H7 (cell line): ENCODE measurements at regions not wholly inside any gene's neighbourhood (a gene's known extent, or its start where the extent isn't known, plus 50 kb on each side); places are given as distances from the start of the nearest gene placed in this dataset.
"Not testable (repeated sequence)": the region's sequence is repeated elsewhere in the genome, so short reads cannot be mapped to it uniquely, and the experiment has no call there.

ENCODE experiments used
- DNase-seq: peaks from one replicate; pipeline ENCODE4 v3.0.0; 2012
- H3K27me3 ChIP-seq: 2 replicates; pipeline ENCODE4 v1.6.0; 2011; ENCODE audit warnings: mild to moderate bottlenecking, low read length; ENCODE audit not compliant: control insufficient read depth, insufficient read depth
- H3K36me3 ChIP-seq: replicated peaks from 2 replicates; pipeline ENCODE4 v1.5.1; 2011; ENCODE audit warnings: low read length; ENCODE audit not compliant: control insufficient read depth, insufficient read depth
- H3K4me3 ChIP-seq: 2 replicates; pipeline ENCODE4 v1.5.1; 2011; ENCODE audit warnings: low read depth, mild to moderate bottlenecking, control low read depth, low read length, moderate library complexity; ENCODE audit not compliant: insufficient read depth

DNA sequence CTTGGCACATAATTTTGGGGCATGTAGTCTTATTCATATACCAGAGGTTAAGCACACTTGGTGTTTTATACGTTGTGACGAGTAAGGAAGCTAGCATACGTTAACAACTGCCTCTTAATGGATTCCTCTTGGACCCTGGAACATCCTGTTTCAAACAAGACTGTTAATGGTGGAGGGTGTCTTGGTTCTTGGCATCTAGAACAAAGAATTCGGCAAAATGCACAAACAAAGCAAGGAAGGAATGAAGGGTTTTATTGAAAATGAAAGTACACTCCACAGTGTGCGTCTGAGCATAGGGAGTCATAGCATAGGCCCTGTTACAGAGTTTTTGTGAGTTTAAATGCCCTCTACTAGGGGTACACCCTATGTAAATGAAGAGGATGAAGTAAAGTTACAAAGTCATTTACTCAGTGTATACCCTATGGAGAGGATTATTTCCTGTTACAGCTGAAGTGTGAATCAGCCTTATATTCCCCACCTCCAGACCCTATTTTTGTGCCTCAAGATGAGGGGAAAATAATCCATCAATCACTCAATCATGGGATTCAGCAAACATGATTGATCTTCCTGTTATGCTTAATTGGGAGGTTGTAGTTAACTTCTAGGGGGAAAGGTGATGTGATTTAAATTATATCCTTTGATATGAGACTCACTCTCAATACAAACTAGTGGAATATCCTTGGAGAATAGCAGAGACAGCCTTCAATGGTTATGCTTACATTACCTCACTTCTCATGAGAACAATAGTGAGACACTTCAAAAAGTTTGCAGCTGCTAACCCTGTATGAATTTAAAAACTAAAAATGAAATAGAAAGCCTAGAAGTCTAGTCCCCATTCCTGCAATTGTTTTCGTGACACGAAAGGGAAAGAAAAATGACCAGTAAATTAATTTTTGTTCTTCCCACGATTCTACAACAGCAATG is 84.9 kb upstream of the MYO10 start:
- no peak for DNase-seq
- H3K36me3 ChIP-seq = no peaks in the 10 kb centered on the region
- no peak overlapping the region for H3K4me3 ChIP-seq
- no peaks in the 10 kb centered on the region for H3K27me3 ChIP-seq

DNA sequence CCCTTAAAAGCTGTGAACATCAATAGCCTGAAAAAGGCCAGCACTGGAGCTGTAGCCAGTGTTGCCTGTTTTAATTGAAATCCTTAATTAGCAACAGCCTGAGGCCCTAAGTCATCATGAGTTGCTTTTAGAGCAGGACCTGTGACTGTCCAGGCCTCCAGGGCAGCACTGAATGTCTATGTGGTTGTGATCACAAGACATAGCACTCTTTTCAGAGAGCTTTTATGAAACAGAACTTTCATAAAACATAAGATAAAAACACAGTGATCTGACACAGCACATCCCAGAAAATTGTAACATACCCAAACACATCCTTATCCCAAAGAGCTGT is 85.5 kb upstream of the MYO10 start:
- Histone ChIP-seq H3K36me3 (no peaks in the 10 kb centered on the region), H3K4me3 (no peak overlapping the region)
- DNase-seq = no peak

DNA sequence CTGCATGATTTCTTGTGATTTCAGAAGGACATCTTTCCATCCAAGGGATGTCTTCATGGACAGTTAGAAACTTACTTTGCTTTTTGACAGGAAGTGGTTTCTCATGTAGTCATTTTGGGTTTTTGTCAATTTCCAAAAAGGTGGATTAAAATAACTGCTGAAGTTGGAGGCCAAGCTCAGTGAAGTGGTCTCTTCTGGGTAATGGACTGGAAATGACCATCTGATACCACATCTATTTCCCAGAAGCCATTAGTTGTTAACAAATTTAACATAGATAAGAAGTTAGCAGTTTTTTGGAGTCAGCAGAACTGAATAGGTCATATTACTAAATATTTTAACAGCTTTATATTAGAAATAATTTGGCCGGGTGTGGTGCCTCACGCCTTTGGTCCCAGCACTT is 86.2 kb upstream of the MYO10 start:
- Histone ChIP-seq H3K27me3 (no peaks in the 10 kb centered on the region), H3K4me3 (no peak overlapping the region), H3K36me3 (no peaks in the 10 kb centered on the region)
- DNase-seq = no peak

More for the DNA sequence above, 85.5 kb upstream of the MYO10 start:
- H3K27me3 ChIP-seq = no peaks in the 10 kb centered on the region

GRCh38 chr5:17024686-17025180 is 88.6 kb upstream of the MYO10 start:
- Histone ChIP-seq H3K4me3 (no peak overlapping the region), H3K36me3 (no peaks in the 10 kb centered on the region), H3K27me3 (no peaks in the 10 kb centered on the region)
- no peak for DNase-seq

DNA sequence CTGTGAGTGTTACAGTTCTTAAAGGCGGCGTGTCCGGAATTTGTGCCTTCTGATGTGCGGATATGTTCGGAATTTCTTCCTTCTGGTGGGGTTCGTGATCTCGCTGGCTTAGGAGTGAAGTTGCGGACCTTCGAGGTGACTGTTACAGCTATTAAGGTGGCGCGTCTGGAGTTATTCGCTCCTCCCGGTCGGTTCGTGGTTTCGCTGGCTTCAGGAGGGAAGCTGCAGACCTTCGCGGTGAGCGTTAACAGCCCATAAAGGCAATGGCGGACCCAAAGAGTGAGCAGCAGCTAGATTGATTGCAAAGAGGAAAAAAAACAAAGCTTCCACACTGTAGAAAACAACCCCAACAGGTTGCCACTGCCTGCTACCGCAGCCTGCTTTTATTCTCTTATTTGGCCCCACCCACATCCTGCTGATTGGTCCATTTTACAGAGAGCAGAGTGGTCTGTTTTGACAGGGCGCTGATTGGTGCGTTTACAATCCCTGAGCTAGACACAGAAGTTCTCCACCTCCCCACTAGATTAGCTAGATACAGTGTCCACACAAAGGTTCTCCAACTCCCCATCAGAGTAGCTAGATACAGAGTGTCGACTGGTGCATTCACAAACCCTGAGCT is 95.7 kb upstream of the MYO10 start:
- DNase-seq, H3K4me3 ChIP-seq, H3K27me3 ChIP-seq, H3K36me3 ChIP-seq: not testable (repeated sequence)

DNA sequence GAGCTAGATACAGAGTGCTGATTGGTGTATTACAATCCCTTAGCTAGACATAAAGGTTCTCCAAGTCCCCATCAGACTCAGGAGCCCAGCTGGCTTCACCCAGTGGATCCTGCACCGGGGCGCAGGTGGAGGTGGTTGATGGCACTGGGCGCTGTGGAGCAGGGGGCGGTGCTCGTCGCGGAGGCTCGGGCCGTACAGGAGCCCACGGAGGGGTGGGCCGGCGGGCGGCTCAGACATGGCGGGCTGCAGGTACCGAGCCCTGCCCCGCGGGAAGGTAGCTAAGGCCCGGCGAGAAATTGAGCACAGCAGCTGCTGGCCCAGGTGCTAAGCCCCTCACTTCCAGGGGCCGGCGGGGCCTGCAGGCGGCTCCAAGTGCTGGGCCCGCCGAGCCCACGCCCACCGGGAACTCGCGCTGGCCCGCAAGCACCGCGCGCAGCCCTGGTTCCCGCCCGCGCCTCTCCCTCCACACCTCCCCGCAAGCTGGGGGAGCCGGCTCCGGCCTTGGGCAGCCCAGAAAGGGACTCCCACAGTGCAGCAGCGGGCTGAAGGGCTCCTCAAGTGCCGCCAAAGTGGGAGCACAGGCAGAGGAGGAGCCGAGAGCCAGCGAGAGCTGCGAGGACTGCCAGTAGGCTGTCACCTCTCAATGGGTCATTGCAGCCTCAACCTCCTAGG is 96.4 kb upstream of the MYO10 start:
- DNase-seq, H3K27me3 ChIP-seq, H3K4me3 ChIP-seq, H3K36me3 ChIP-seq: not testable (repeated sequence)

- not testable (repeated sequence) for H3K36me3 ChIP-seq, DNase-seq, H3K27me3 ChIP-seq, H3K4me3 ChIP-seq
These were observed 98.9 kb upstream of the MYO10 start for GRCh38 chr5:17034992-17035391.

GRCh38 chr5:17037751-17038150 is 101.7 kb upstream of the MYO10 start:
- no peaks in the 10 kb centered on the region for H3K36me3 ChIP-seq
- H3K27me3 ChIP-seq = no peaks in the 10 kb centered on the region
- no peak overlapping the region for H3K4me3 ChIP-seq
- DNase-seq = no peak

DNA sequence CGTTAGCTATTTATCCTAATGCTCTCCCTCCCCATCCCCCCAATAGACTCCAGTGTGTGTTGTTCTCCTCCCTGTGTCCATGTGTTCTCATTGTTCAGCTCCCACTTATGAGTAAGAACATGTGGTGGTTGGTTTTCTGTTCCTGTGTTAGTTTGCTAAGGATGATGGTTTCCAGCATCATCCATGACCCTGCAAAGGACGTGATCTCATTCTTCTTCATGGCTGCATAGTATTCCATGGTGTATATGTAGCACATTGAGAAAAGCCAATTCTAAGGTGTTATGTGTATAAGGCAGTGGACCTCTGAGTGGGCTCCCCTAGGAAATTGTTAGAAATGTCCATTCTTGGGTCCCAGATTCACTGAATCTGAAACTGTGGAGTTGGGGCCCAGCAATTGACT is 103.1 kb upstream of the MYO10 start:
- Histone ChIP-seq H3K27me3 (no peaks in the 10 kb centered on the region), H3K4me3 (no peak overlapping the region), H3K36me3 (no peaks in the 10 kb centered on the region)
- DNase-seq = no peak

DNA sequence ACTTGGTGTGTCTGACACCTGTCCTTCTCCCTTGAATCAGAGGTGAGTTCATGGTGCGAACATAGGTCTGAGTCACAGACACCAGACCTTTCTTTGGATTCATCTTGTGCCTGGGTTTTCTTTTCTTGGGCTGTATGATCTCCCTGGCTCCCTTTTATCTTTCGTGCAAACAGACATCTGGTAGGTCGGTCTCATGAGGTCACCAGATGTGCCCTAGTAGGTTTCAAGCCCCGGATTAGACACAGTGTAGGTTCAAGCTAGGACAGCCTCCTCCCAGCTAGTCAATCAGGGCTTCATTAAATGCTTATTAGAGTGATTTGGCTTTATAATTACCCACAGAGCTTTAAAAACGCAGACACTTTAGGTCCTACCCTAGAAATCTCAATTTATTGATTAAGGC is 106.0 kb upstream of the MYO10 start:
- H3K4me3 ChIP-seq = no peak overlapping the region
- DNase-seq = no peak
- H3K36me3 ChIP-seq = no peaks in the 10 kb centered on the region
- H3K27me3 ChIP-seq = no peaks in the 10 kb centered on the region

DNA sequence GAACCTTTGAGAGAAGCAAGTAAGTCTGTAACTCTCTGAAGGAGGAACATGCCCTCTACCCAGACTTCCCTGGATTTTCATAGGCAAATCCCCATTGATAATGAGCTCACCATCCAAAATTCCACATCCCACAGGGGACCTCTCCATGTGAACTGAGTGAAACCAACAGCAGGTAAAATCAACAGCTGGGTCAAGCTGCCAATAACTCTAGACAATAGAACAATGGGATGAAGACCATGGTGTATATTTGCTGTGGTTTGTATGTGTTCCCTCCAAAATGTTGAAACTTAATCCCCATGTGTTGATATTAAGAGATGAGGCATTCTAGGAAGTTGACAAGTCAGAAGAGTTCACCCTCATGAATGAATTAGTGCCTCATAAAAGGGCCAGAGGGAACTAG is 110.2 kb upstream of the MYO10 start:
- H3K27me3 ChIP-seq = no peaks in the 10 kb centered on the region
- no peak for DNase-seq
- no peaks in the 10 kb centered on the region for H3K36me3 ChIP-seq
- H3K4me3 ChIP-seq = no peak overlapping the region

GRCh38 chr5:17050236-17050635 is 114.1 kb upstream of the MYO10 start:
- Histone ChIP-seq H3K27me3 (no peaks in the 10 kb centered on the region), H3K36me3 (no peaks in the 10 kb centered on the region), H3K4me3 (no peak overlapping the region)
- no peak for DNase-seq

- no peaks in the 10 kb centered on the region for H3K27me3 ChIP-seq
- no peaks in the 10 kb centered on the region for H3K36me3 ChIP-seq
- no peak for DNase-seq
- H3K4me3 ChIP-seq = no peak overlapping the region
These were observed 118.8 kb upstream of the MYO10 start for GRCh38 chr5:17054911-17055310.

- H3K27me3 ChIP-seq = no peaks in the 10 kb centered on the region
- H3K36me3 ChIP-seq = no peaks in the 10 kb centered on the region
- no peak for DNase-seq
- H3K4me3 ChIP-seq = no peak overlapping the region
These were observed 120.1 kb upstream of the MYO10 start for GRCh38 chr5:17056141-17056631.

- no peak for DNase-seq
- no peak overlapping the region for H3K4me3 ChIP-seq
- no peaks in the 10 kb centered on the region for H3K27me3 ChIP-seq
- H3K36me3 ChIP-seq = no peaks in the 10 kb centered on the region
These were observed 122.3 kb upstream of the MYO10 start for GRCh38 chr5:17058438-17058837.
